ENCODE measurements at regions not wholly inside any gene's neighbourhood (a gene's known extent, or its start where the extent isn't known, plus 50 kb on each side); places are given as distances from the start of the nearest gene placed in this dataset.

DNA sequence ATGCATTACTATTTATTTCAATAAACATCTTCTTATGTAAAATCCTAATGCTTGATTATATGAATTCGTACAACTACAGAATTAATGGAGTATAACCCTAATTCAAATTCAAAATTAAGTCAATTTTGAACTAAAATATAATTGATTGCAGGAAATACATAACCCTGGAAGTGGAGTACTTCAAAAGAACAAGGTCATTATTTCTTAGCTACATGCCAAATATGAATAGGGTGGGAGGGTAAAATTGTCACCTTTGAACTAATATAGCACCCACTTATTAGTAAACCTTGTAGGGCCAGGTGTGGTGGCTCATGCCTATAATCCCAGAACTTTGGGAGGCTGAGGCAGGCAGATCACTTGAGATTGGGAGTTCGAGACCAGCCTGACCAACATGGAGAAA is 895.4 kb upstream of the ACVR2A start:
- no peaks in the 10 kb centered on the region for H3K27me3 Mint-ChIP-seq (ENCODE audit: insufficient read depth, unreplicated experiment)
- no peak overlapping the region for H3K4me3 Mint-ChIP-seq (ENCODE audit: unreplicated experiment)
- TF ChIP-seq, protein P1, sequence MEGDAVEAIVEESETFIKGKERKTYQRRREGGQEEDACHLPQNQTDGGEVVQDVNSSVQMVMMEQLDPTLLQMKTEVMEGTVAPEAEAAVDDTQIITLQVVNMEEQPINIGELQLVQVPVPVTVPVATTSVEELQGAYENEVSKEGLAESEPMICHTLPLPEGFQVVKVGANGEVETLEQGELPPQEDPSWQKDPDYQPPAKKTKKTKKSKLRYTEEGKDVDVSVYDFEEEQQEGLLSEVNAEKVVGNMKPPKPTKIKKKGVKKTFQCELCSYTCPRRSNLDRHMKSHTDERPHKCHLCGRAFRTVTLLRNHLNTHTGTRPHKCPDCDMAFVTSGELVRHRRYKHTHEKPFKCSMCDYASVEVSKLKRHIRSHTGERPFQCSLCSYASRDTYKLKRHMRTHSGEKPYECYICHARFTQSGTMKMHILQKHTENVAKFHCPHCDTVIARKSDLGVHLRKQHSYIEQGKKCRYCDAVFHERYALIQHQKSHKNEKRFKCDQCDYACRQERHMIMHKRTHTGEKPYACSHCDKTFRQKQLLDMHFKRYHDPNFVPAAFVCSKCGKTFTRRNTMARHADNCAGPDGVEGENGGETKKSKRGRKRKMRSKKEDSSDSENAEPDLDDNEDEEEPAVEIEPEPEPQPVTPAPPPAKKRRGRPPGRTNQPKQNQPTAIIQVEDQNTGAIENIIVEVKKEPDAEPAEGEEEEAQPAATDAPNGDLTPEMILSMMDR (IDR thresholded peaks at IDR 0.05; ENCODE audit: unreplicated experiment), result no peak
- H3K36me3 Mint-ChIP-seq (ENCODE audit: insufficient read depth, unreplicated experiment), result no peaks in the 10 kb centered on the region
- DNase-seq (ENCODE audit: unreplicated experiment), result no peak
- no peak overlapping the region for H3K27ac Mint-ChIP-seq (ENCODE audit: low read depth, unreplicated experiment)
- ChIA-PET CTCF (no interaction called here), POLR2A (no interaction called here)
- intact Hi-C loops (cut with micrococcal nuclease), result no loop called here
- peaks cover 7% of the 10 kb centered on the region for H3K9me3 Mint-ChIP-seq (ENCODE audit: unreplicated experiment)
- no TSS peak for BruUV-seq (replicated peaks)
- no peaks in the 10 kb centered on the region for H3K4me1 Mint-ChIP-seq (ENCODE audit: insufficient read depth, unreplicated experiment)

DNA sequence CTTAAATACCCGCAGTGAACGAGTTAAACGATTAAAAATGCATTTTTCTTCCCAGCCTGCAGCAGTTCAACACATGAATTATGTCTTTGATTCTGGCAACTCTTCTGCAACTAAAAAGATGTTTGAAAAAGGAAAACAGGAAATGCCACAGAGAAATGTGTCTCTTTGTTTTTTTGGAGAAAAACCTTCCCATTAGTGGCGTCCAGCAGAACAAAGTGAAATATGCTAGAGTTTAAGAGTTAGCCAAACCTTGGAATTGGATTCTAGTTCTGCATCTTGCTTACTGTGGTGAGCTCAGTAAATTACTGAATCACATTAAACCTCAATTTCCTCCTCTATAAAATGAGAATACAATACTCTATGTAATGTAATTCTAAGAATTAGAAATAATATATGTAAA is 900.2 kb upstream of the ACVR2A start:
- intact Hi-C loops (cut with micrococcal nuclease), result no loop called here
- Mint-ChIP-seq H3K9me3 (ENCODE audit: unreplicated experiment) (peaks cover 7% of the 10 kb centered on the region), H3K4me1 (ENCODE audit: insufficient read depth, unreplicated experiment) (no peaks in the 10 kb centered on the region), H3K27ac (ENCODE audit: low read depth, unreplicated experiment) (no peak overlapping the region), H3K27me3 (ENCODE audit: insufficient read depth, unreplicated experiment) (no peaks in the 10 kb centered on the region), H3K36me3 (ENCODE audit: insufficient read depth, unreplicated experiment) (no peaks in the 10 kb centered on the region), H3K4me3 (ENCODE audit: unreplicated experiment) (no peak overlapping the region)
- no peak for DNase-seq (ENCODE audit: unreplicated experiment)
- no TSS peak for BruUV-seq (replicated peaks)
- ChIA-PET POLR2A (no interaction called here), CTCF (no interaction called here)
- TF ChIP-seq, protein P1 (IDR thresholded peaks at IDR 0.05; ENCODE audit: unreplicated experiment), result no peak

DNA sequence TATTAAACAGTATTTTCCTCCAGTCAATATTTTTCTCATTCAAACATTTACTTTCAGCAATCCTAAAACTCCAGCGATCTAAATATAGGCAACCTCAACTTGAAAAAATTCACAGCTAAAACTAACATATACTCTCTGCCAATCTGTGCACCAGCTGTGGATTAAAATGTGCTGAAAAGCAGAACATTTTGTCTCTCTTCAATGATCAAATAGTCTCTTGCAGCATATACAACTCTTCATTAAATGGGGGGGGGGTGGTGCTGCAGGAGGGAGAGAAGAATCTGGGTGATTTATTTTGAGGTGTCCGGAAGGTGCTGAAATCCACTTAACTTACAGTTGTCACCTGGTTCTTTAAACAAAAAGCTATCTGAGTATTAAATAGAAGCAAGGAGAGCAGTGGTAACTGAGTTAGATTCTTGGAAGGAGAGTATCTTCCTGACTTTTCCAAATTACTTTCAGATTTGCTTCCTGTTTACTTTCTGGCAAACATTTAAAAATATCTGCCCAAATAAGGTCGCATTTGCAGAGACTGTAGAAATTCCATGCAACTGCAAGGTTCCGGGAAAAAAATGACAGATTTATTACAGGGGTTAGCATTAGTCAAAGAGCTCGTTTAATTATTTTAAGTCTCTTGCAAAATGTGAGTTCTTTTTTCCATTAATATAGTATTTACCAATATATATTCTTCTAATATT is 904.7 kb upstream of the ACVR2A start:
- Mint-ChIP-seq H3K36me3 (ENCODE audit: insufficient read depth, unreplicated experiment) (no peaks in the 10 kb centered on the region), H3K4me3 (ENCODE audit: unreplicated experiment) (no peak overlapping the region), H3K9me3 (ENCODE audit: unreplicated experiment) (no peaks in the 10 kb centered on the region), H3K4me1 (ENCODE audit: insufficient read depth, unreplicated experiment) (no peaks in the 10 kb centered on the region), H3K27me3 (ENCODE audit: insufficient read depth, unreplicated experiment) (no peaks in the 10 kb centered on the region), H3K27ac (ENCODE audit: low read depth, unreplicated experiment) (no peak overlapping the region)
- intact Hi-C loops (cut with micrococcal nuclease), result no loop called here
- ChIA-PET CTCF (interaction anchor here (0.6 kb wide), 1 partner anchor 1304 kb away, joined by 3 read pairs; no protein-coding TSS in a partner anchor), POLR2A (interaction anchor here (1.0 kb wide), 1 partner anchor 10 kb away, joined by 3 read pairs; no protein-coding TSS in a partner anchor)
- TF ChIP-seq, protein P1 (IDR thresholded peaks at IDR 0.05; ENCODE audit: unreplicated experiment), result no peak
- no peak for DNase-seq (ENCODE audit: unreplicated experiment)
- no TSS peak for BruUV-seq (replicated peaks)

DNA sequence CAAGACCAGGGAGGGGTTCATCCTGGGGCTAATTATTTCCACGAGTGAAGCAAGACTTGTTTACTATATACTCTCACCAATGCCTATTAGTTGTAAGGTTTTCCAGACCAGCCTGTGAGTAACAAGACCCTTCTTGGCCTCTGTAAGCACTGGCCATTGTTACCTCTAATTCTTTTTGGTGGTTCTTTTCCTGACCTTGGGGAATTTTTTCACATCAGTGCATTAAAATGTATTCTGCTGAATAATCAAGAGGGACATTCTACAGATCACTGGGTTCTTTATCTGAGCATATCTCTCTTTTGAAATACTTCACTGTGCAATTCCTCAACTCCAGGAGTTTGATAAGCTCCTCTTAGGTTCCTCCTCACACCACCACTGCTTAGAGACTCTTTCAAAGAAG is 909.9 kb upstream of the ACVR2A start:
- Mint-ChIP-seq H3K27me3 (ENCODE audit: insufficient read depth, unreplicated experiment) (no peaks in the 10 kb centered on the region), H3K4me3 (ENCODE audit: unreplicated experiment) (no peak overlapping the region), H3K9me3 (ENCODE audit: unreplicated experiment) (peaks cover 8% of the 10 kb centered on the region), H3K27ac (ENCODE audit: low read depth, unreplicated experiment) (no peak overlapping the region), H3K36me3 (ENCODE audit: insufficient read depth, unreplicated experiment) (no peaks in the 10 kb centered on the region), H3K4me1 (ENCODE audit: insufficient read depth, unreplicated experiment) (no peaks in the 10 kb centered on the region)
- TF ChIP-seq, protein P1 (IDR thresholded peaks at IDR 0.05; ENCODE audit: unreplicated experiment), result no peak
- no TSS peak for BruUV-seq (replicated peaks)
- intact Hi-C loops (cut with micrococcal nuclease), result no loop called here
- CTCF ChIA-PET, result no interaction called here
- POLR2A ChIA-PET, result interaction anchor here (0.6 kb wide), 1 partner anchor 105 kb away, joined by 7 read pairs; no protein-coding TSS in a partner anchor
- no peak for DNase-seq (ENCODE audit: unreplicated experiment)

Measured in MCF 10A (cell line).